ENCODE measurements at regions not wholly inside any gene's neighbourhood (a gene's known extent, or its start where the extent isn't known, plus 50 kb on each side); places are given as distances from the start of the nearest gene placed in this dataset.
A peak's percentile ranks its signal among the peaks of the same experiment; 100 is the strongest.
"Not testable (repeated sequence)": the region's sequence is repeated elsewhere in the genome, so short reads cannot be mapped to it uniquely, and the experiment has no call there.

DNA sequence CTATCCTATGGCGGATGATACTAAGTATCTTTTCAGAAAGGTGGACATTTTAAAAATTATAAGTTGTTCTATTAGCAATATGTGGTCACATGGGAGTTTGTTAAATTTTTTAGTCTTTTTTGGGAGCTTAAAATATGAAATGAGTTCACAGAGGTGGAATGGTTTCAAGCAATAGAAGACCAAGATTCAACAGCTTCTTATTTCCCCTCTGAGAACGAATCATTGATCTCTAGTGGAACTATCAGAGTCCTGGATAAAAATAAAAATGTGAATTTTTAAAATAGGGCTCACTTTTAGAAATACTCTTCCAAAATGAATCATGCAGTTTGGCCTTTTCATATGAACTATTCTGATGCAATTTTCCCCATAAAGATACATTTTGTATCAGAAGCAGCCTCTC lies 467.7 kb upstream of the KLF6 start:
- DNase-seq, result no peak

- no peak for DNase-seq
Measured at GRCh38 chr10:4250587-4250887, 465.5 kb upstream of the KLF6 start.

GRCh38 chr10:4249841-4250586 lies 465.0 kb upstream of the KLF6 start:
- no peak for DNase-seq

DNA sequence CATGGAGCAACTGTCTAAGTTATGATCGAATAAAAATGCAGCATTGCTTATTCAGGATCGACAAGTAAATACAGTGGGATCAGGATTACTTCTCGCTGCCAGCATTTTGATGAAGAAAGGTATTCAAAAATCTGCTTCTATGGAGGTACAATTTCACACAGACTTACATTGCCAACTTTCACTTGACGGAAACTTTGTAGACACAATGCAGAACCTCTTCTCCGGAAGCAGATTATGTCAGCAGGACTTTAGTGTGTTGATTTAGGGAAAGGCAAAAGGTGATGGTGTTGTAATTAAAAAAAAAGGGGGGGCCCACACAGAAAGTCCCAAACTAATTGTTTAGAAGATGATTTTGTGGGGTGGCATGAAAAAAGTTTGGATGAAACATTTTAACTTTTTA lies 462.4 kb upstream of the KLF6 start:
- no peak for DNase-seq

DNA sequence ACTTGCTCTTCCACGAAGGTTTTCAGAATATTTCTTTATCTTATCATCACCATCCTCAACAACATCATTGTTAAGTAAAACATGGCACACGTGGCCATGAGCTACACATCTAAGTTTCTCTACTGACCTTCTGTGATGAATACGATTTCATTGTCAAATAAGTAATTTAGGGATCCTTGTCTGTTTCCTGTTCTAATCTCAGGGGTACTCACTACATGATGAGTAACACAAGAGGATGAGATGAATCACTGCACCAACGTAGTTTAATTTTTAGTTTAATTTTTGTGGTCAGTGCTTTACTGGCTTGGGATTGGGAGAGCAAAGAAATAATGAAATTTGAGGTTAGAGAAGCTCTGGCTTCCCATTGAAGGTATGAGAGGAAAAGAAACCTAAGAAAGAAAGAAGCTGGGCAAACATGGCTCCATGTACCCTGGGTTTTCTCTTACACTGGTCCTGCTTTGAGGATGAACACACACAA lies 461.9 kb upstream of the KLF6 start:
- no peak for DNase-seq

DNA sequence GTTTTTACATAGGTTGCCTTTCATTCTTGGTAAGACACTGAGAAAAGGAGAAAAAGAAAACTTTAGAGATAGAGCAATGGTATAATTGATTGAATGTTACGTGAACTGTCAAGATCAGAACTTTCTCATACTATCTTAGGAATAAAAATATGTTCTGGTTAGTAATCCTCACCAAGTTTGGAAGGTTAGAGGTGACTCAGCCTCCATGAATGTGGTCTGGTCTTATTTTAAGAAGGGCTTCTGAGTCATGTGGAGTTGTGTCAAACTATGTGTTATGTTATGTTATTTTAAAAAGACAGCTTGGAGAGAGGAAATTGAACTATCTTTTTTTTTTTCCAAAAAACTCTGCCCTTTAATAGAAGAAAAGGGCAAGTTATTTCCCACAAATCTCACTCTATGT lies 458.6 kb upstream of the KLF6 start:
- no peak for DNase-seq

DNA sequence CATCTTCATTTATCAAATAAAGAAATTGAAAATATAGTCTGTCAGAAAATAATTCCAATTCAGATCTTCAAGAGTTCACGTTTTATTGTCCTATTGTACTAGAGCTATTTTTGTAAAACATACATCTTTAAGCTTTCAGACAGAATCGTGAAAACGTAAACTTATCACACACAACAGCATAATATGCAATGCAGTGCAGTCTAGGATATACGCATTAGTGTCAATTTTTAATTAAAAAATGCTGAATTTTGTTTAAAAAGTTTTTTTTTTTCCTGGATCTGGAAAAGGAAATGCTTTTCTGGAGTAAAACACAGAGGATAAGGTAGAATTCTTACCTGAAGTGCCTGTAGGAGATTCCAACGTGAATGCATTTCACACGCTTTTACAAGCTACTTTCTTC lies 458.2 kb upstream of the KLF6 start:
- no peak for DNase-seq

DNA sequence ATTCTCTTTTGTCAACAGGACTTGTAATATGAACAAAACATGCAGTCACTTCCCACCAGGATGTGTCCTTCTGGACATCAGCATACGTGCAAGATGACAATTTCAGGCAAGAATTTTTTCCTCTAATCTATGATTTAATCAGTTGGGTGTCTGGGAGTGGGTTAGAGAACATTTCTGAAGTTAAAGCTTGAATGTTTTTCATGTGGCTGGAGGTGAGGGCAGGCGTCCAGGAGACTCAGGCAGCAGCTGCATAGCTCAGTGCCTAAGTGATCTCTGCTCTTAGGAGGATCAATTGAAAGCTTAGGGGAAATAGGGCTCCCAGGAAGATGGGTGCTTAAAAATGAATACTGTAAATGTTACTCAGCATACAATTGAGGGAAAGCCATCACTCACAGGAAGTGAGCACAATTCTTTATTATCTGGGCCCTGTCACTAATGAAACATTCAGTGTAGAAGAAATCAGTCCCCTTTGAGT lies 457.6 kb upstream of the KLF6 start:
- no peak for DNase-seq

GRCh38 chr10:4241724-4242345 lies 456.8 kb upstream of the KLF6 start:
- no peak for DNase-seq

DNA sequence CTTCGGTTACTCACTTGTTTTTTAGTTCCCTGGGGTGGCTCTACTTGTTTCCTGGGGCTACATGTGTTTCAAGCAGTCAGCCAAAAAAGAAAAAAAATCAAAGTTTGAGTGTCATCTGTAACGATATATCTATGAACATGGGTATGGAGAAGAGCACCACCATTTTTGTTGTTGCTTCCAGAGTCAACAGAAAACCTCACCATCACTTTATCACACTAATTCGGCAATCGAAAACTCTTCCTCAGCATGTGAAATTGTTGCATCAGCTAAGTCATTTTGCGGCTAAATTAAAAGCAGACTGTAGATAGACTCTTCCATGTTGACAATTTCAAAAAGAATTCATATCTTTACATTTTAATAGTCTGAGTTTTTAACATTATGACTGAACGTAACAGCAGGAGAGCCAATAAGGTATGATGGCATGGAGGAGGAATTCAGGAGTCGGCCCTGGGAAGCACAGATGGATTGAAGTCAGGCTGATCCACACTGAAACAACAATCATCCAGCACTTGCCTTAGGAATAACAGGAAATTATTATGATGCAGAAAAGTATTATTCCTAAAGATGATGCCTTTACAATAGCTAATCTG lies 455.7 kb upstream of the KLF6 start:
- DNase-seq, result no peak

DNA sequence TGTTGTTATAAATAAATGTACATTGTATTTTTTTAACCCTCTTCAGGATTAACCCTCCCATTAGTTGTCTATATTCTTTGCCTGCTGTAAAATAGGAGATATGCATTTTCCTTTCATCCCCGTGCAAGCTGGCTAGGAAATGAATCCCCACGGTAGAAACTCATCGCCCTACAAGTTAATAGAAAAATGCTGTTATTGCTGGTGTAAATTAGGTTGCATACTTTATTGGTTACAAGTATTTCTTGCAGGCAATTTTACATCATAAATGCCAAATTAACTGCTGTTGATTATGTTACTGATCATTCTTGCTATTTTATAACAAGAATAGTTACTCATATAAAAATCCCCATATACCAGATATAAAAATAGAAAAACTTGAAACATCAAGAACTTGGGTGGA lies 454.2 kb upstream of the KLF6 start:
- DNase-seq, result no peak

DNA sequence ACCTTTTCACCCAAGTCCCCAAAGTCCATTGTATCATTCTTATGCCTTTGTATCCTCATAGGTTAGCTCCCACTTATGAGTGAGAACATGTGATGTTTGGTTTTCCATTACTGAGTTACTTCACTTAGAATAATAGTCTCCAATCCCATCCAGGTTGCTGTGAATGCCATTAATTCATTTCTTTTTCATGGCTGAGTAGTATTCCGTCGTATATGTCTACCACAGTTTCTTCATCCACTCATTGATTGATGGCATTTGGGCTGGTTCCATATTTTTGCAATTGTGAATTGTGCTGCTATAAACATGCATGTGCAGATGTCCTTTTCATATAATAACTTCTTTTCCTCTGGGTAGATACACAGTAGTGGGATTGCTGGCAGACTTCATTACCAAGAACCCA lies 451.9 kb upstream of the KLF6 start:
- DNase-seq, result not testable (repeated sequence)

DNA sequence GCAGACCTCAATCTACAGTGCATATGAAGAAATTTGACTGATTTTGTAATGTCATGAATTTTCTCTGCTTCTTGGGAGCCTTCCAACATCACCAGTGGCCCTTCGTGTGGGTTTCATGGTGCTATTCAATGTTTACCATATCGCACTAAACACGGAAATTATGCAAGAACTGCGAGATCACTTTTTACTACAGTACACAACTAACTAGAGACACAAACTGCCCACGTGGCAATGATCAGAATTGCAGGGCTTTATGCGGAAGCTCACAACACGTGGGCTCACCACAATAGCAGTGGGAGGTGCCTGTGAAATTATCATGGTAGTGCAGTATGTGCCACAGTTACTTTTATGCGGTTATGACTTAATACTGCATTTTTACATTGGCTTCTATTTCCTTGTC lies 449.7 kb upstream of the KLF6 start:
- DNase-seq, result peak; percentile 77

DNA sequence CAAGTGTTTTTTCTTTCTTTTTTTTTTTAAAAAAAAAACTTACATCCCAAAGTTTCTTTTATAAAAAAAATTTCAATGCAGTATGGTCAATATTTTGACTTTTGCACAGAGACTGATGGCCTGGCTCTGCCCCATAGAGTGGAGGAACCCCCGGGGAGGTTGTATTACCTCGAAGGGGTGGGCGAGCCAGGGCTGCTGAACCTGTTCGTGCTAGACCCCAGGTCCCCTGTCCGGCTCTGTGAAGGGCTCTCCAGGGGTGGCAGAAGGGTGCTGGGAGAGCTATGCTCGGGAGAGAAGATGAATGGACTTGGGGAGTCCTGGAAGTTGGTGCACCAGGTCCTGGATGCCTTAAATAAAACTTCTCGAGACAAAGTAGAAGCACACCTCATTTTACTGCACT lies 446.4 kb upstream of the KLF6 start:
- DNase-seq, result no peak

- DNase-seq, result no peak
Measured at GRCh38 chr10:4230036-4230435, 445.0 kb upstream of the KLF6 start.

GRCh38 chr10:4229106-4229505 lies 444.1 kb upstream of the KLF6 start:
- DNase-seq, result no peak

DNA sequence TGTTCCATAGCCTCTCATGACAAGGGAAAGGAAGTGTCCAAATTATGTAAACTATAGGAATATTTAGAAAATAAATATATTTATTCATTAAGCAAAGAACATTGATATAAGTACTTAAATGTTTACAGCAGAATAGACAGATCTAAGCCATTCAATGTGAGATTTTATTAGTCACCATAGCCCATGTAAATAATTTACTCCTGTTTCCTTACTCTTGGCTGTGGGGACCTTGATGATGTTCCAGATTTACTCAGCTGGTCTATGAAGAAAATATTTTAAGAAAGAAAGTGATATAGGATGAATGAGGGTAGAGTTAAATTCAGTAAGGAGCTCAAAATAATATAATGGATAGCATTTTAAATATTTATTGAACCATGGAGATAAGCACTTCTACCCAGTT lies 442.6 kb upstream of the KLF6 start:
- DNase-seq, result no peak

GRCh38 chr10:4226941-4227540 lies 442.0 kb upstream of the KLF6 start:
- DNase-seq, result no peak

GRCh38 chr10:4224178-4224577 lies 439.2 kb upstream of the KLF6 start:
- DNase-seq, result no peak

DNA sequence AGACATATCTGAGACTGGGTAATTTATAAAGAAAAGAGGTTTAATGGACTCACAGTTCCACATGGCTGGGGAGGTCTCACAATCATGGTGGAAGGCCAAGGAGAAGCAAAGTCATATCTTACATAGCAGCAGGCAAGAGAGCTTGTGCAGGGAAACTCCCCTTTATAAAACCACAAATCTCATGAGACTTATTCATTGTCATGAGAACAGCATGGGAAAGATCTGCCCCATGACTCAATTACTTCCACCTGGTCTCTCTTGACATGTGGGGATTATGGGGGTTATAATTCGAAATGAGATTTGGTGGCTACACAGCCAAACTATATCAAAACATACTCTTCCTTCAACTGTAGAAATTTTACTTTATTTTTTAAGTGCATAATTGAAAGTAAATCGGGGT lies 436.3 kb upstream of the KLF6 start:
- DNase-seq, result not testable (repeated sequence)

DNA sequence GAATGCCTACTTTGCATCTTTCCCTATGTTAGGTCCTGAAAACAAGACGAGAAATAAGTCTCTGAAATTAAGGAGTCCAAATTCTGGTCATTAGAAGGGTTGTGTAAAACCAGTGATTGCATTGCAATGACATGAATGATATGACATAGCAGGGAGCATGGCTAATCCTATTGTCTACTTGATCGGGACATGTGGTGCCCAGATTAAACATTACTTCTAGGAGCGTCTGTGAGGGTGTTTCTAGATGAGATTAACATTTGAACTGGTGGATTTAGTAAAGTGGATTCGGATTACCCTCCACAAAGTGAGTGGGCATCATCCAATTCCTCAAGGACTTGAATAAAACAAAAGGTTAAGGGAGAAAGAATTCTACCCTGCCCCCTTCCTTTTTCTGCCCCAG lies 434.9 kb upstream of the KLF6 start:
- no peak for DNase-seq

DNA sequence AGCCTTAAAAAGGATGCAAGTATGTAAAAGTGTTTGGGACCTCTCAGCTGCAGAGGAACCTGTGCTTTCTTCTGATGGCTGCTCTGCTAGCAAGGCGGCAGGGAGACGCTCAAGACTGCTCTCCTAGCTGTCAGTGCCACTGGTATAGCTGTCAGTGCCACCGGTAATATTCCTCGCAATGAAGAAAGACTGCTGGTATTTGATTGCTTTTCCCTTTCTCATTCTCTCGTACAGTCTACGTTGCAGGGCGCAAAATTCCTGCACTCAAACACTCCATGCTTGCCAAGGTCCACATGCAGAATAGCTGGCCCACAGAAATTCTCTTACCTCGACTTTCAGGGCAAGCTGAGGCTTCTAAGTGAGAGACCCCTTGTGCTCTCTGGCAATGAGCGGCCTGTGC lies 432.6 kb upstream of the KLF6 start:
- DNase-seq, result no peak

DNA sequence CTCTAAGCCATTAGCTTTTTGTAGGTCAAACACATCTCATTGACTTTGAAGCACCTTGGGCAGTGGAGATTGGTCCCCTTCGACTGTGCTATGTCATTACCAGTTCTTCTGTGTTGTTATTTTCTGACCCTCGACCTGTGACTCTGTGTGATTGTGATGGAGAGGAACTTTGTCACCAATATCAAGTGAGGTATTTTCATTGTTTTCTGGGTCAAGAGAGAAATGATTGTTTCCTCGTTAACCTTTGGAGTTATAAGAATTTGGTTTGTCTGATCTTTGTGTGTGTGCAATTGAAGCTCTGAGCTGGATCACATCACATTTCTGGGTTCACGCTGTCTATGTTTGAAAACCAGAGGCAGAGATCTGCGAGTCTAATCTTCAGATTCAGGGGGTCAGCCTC lies 432.2 kb upstream of the KLF6 start:
- DNase-seq, result no peak

DNA sequence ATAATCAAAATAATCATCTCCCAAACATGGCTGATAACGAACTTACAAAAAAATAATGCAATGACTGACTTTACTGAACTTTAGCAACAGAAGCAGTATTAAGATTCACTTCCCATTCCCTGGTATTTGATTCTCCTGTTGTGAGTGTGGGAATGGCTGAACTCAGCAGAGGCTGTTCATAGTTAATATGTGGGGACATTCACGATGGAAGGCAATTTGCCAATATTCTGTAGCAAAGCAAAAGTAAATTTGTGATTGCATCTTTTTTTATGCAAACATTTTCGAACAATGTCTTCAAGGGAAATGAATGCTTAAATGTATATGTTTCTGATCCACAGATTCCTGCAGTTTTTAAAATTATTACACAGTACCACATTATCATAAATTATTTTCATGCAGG lies 431.7 kb upstream of the KLF6 start:
- DNase-seq, result no peak
